ENCODE measurements at regions not wholly inside any gene's neighbourhood (a gene's known extent, or its start where the extent isn't known, plus 50 kb on each side); places are given as distances from the start of the nearest gene placed in this dataset.
"Not testable (repeated sequence)": the region's sequence is repeated elsewhere in the genome, so short reads cannot be mapped to it uniquely, and the experiment has no call there.

DNA sequence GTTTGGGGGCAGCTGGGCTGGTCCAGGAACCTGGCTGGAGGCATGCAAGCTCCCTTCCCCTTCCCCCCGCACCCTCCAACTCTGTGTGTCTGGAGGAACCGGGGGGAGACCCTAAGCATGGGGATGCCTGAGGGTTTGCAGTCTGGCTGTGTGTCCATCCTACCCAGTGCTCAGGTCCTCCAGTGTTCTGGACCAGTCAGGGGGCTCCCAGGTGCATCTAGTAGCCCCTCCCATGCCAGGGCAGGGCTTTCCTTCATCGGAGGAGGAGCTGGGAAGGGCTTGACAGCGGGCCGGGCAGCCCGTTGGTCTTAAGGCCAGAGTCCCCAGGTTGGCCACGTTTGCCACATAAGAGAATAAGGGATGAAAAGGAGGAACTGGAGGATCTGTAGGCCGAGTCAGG, 62.6 kb upstream of the IGFBPL1 start:
- H3K27me3 ChIP-seq (ENCODE audit: control insufficient read depth, insufficient read depth, low read length) = no peaks in the 10 kb centered on the region
- 81% methylated on average over 7 of the region's 8 CpGs for WGBS (ENCODE audit: insufficient coverage)
- H3K36me3 ChIP-seq (ENCODE audit: control insufficient read depth, insufficient read depth, low read length) = peaks cover 3% of the 10 kb centered on the region
- no peak for DNase-seq (ENCODE audit: low read depth in 4 of 6, low spot score in 6 of 6)
- peaks cover 5% of the 10 kb centered on the region for H3K4me1 ChIP-seq (ENCODE audit: control insufficient read depth, insufficient read depth, low read length)
- H3K27ac ChIP-seq (ENCODE audit: low read depth, low read length) = no peak overlapping the region
- no peak overlapping the region for H3K4me3 ChIP-seq (ENCODE audit: low read depth, low read length)
- H3K9me3 ChIP-seq (ENCODE audit: control insufficient read depth, insufficient read depth, low read length) = no peaks in the 10 kb centered on the region

GRCh38 chr9:38486056-38486615, 61.9 kb upstream of the IGFBPL1 start:
- 27% methylated on average over 6 of the region's 6 CpGs for WGBS (ENCODE audit: insufficient coverage)
- DNase-seq (ENCODE audit: low read depth in 4 of 6, low spot score in 6 of 6) = peak in 4 of 6 donors; percentile 2 to 21 (median 10)
- H3K36me3 ChIP-seq (ENCODE audit: control insufficient read depth, insufficient read depth, low read length) = peaks cover 3% of the 10 kb centered on the region
- no peak overlapping the region for H3K27ac ChIP-seq (ENCODE audit: low read depth, low read length)
- H3K4me3 ChIP-seq (ENCODE audit: low read depth, low read length) = no peak overlapping the region
- H3K4me1 ChIP-seq (ENCODE audit: control insufficient read depth, insufficient read depth, low read length) = peaks cover 5% of the 10 kb centered on the region
- no peaks in the 10 kb centered on the region for H3K27me3 ChIP-seq (ENCODE audit: control insufficient read depth, insufficient read depth, low read length)
- H3K9me3 ChIP-seq (ENCODE audit: control insufficient read depth, insufficient read depth, low read length) = no peaks in the 10 kb centered on the region

GRCh38 chr9:38484076-38484665, 59.9 kb upstream of the IGFBPL1 start:
- not testable (repeated sequence) for H3K4me1 ChIP-seq (ENCODE audit: control insufficient read depth, insufficient read depth, low read length); H3K27ac ChIP-seq (ENCODE audit: low read depth, low read length); DNase-seq (ENCODE audit: low read depth in 4 of 6, low spot score in 6 of 6); H3K4me3 ChIP-seq (ENCODE audit: low read depth, low read length); H3K27me3 ChIP-seq (ENCODE audit: control insufficient read depth, insufficient read depth, low read length); H3K9me3 ChIP-seq (ENCODE audit: control insufficient read depth, insufficient read depth, low read length); H3K36me3 ChIP-seq (ENCODE audit: control insufficient read depth, insufficient read depth, low read length)
- no CpG with 5 or more reads among the region's 2 CpGs for WGBS (ENCODE audit: insufficient coverage)

DNA sequence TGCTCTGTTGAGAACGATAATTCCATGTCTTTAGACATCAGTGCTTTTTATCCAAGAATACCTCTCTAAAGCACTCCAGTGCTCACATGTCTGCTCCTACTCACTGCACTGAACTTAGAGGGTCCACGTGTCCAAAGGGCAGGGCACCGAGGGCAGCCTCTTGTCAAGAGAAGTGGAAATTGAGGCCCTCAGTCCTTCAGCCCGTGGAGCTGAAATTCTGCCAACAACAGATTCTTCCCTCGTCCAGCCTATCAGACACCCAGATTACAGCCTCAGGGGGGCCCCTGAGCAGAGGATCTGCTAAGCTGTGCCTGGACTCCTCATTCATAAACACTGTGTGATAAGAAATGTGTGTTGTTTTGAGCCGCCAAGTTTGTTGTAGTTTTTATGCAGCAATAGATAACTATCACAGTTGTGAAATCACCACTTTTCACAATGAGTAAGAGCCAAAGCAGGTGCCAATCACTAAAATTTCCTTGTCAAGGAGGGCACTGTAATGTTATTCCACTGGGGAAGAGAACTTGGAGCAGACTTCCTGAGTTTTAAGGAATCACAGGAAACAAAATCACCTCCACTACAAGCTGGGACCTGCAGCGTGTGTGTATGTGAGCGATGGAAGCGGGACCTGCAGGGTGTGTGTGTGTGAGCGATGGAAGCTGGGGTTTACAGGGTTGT, 58.8 kb upstream of the IGFBPL1 start:
- WGBS (ENCODE audit: insufficient coverage) = 55% methylated on average over 5 of the region's 10 CpGs
- DNase-seq (ENCODE audit: low read depth in 4 of 6, low spot score in 6 of 6) = no peak
- Histone ChIP-seq H3K4me3 (ENCODE audit: low read depth, low read length) (no peak overlapping the region), H3K27ac (ENCODE audit: low read depth, low read length) (no peak overlapping the region), H3K27me3 (ENCODE audit: control insufficient read depth, insufficient read depth, low read length) (no peaks in the 10 kb centered on the region), H3K36me3 (ENCODE audit: control insufficient read depth, insufficient read depth, low read length) (no peaks in the 10 kb centered on the region), H3K4me1 (ENCODE audit: control insufficient read depth, insufficient read depth, low read length) (peaks cover 5% of the 10 kb centered on the region), H3K9me3 (ENCODE audit: control insufficient read depth, insufficient read depth, low read length) (no peaks in the 10 kb centered on the region)

- no peaks in the 10 kb centered on the region for H3K4me1 ChIP-seq (ENCODE audit: control insufficient read depth, insufficient read depth, low read length)
- 93% methylated on average over 22 of the region's 22 CpGs for WGBS (ENCODE audit: insufficient coverage)
- no peak overlapping the region for H3K27ac ChIP-seq (ENCODE audit: low read depth, low read length)
- no peaks in the 10 kb centered on the region for H3K36me3 ChIP-seq (ENCODE audit: control insufficient read depth, insufficient read depth, low read length)
- no peaks in the 10 kb centered on the region for H3K9me3 ChIP-seq (ENCODE audit: control insufficient read depth, insufficient read depth, low read length)
- no peak overlapping the region for H3K4me3 ChIP-seq (ENCODE audit: low read depth, low read length)
- H3K27me3 ChIP-seq (ENCODE audit: control insufficient read depth, insufficient read depth, low read length) = no peaks in the 10 kb centered on the region
- no peak for DNase-seq (ENCODE audit: low read depth in 4 of 6, low spot score in 6 of 6)
Observed at GRCh38 chr9:38478211-38478610, 54.0 kb upstream of the IGFBPL1 start.

GRCh38 chr9:38474476-38474875, 50.2 kb upstream of the IGFBPL1 start:
- H3K27me3 ChIP-seq (ENCODE audit: control insufficient read depth, insufficient read depth, low read length); H3K4me1 ChIP-seq (ENCODE audit: control insufficient read depth, insufficient read depth, low read length): not testable (repeated sequence)
- 80% methylated on average over 1 of the region's 4 CpGs for WGBS (ENCODE audit: insufficient coverage)

More at GRCh38 chr9:38474476-38474875, 50.2 kb upstream of the IGFBPL1 start:
- not testable (repeated sequence) for H3K27ac ChIP-seq (ENCODE audit: low read depth, low read length); H3K9me3 ChIP-seq (ENCODE audit: control insufficient read depth, insufficient read depth, low read length); DNase-seq (ENCODE audit: low read depth in 4 of 6, low spot score in 6 of 6); H3K4me3 ChIP-seq (ENCODE audit: low read depth, low read length); H3K36me3 ChIP-seq (ENCODE audit: control insufficient read depth, insufficient read depth, low read length)

Measured in spinal cord (tissue), 9 donors.